Fibroblast of lung (primary cell): ENCODE measurements at regions not wholly inside any gene's neighbourhood (a gene's known extent, or its start where the extent isn't known, plus 50 kb on each side); places are given as distances from the start of the nearest gene placed in this dataset.

Source experiments
- DNase-seq, 2 donors: peaks; one replicate each; pipeline versions ENCODE4 v3.0.0 to v3.0.0-alpha.2; 2010; ENCODE audit warnings: low read depth in 2 of 2
- H2AFZ ChIP-seq: 2 replicates; pipeline ENCODE4 v1.5.1; 2012; ENCODE audit warnings: low read length, control low read depth, inconsistent platforms
- H3K27ac ChIP-seq: 2 replicates; pipeline ENCODE4 v1.5.1; 2011; ENCODE audit warnings: low read length, control low read depth; ENCODE audit not compliant: insufficient read depth
- H3K27me3 ChIP-seq: 2 replicates; pipeline ENCODE4 v1.5.1; 2011; ENCODE audit warnings: mild to moderate bottlenecking, low read length; ENCODE audit not compliant: control insufficient read depth, insufficient read depth
- H3K36me3 ChIP-seq: 2 replicates; pipeline ENCODE4 v1.5.1; 2011; ENCODE audit warnings: low read length; ENCODE audit not compliant: control insufficient read depth, insufficient read depth
- H3K4me1 ChIP-seq: 2 replicates; pipeline ENCODE4 v1.5.1; 2011; ENCODE audit warnings: low read length; ENCODE audit not compliant: control insufficient read depth, insufficient read depth; ENCODE audit errors: extremely low read depth
- H3K4me2 ChIP-seq: 2 replicates; pipeline ENCODE4 v1.5.1; 2011; ENCODE audit warnings: low read length, control low read depth; ENCODE audit not compliant: insufficient read depth; ENCODE audit errors: extremely low read depth
- H3K4me3 ChIP-seq, 4 experiments: fragments of 200-600 bp in 1 of 4; sonication (generic) in 1 of 4; replicated peaks in 1 of 4; 2 replicates each; pipeline ENCODE4 v1.5.1; 2011 to 2016; ENCODE audit warnings: low read length in 4 of 4, low read depth in 3 of 4, mild to moderate bottlenecking in 3 of 4, control low read depth in 2 of 4, inconsistent platforms in 1 of 4, mixed read lengths in 1 of 4; ENCODE audit not compliant: insufficient read depth in 1 of 4; ENCODE audit errors: control extremely low read depth in 1 of 4
- H3K79me2 ChIP-seq: 2 replicates; pipeline ENCODE4 v1.5.1; 2012; ENCODE audit warnings: mild to moderate bottlenecking, low read length, inconsistent platforms; ENCODE audit not compliant: control insufficient read depth, insufficient read depth
- H3K9ac ChIP-seq: 2 replicates; pipeline ENCODE4 v1.5.1; 2011; ENCODE audit warnings: mild to moderate bottlenecking, low read length, control low read depth; ENCODE audit not compliant: insufficient read depth
- H3K9me3 ChIP-seq: 2 replicates; pipeline ENCODE4 v1.5.1; 2012; ENCODE audit warnings: low read depth, low read length; ENCODE audit not compliant: control insufficient read depth, insufficient read depth
- H4K20me1 ChIP-seq: 2 replicates; pipeline ENCODE4 v1.5.1; 2011; ENCODE audit warnings: low read length; ENCODE audit not compliant: control insufficient read depth, insufficient read depth; ENCODE audit errors: extremely low read depth
- CTCF ChIP-seq, 2 donors: IDR thresholded peaks in 1 of 2; conservative IDR thresholded peaks in 1 of 2; 1 replicate in 1 of 2; 2 replicates in 1 of 2; pipeline ENCODE4 v1.5.1; 2011 to 2012; ENCODE audit warnings: low read length in 2 of 2, control low read depth in 1 of 2, inconsistent platforms in 1 of 2, low read depth in 1 of 2, mild to moderate bottlenecking in 1 of 2
- EZH2 ChIP-seq: IDR thresholded peaks from 2 replicates; pipeline ENCODE4 v1.5.1; 2012; ENCODE audit warnings: low read length, control low read depth, mild to moderate bottlenecking; ENCODE audit errors: missing control alignments

- Histone ChIP-seq H3K27me3 (no peaks in the 10 kb centered on the region), H3K36me3 (no peaks in the 10 kb centered on the region), H3K4me2 (no peak overlapping the region), H3K9ac (no peak overlapping the region), H3K4me3 (no peak overlapping the region), H4K20me1 (no peaks in the 10 kb centered on the region), H3K79me2 (no peaks in the 10 kb centered on the region), H3K27ac (no peak overlapping the region), H3K4me1 (no peaks in the 10 kb centered on the region), H2AFZ (no peak overlapping the region), H3K9me3 (no peaks in the 10 kb centered on the region)
- peak in 1 of 2 donors; percentile 30 for DNase-seq
- TF ChIP-seq CTCF (conservative IDR thresholded peaks at IDR 0.05 in 1 of 2, IDR thresholded peaks at IDR 0.05 in 1 of 2; ENCODE audit: low read depth in 1 of 2, low read length in 2 of 2), result no peak
- no peak for TF ChIP-seq EZH2
Observed at GRCh38 chr11:121795174-121795573, 320.8 kb downstream of the BLID start.

DNA sequence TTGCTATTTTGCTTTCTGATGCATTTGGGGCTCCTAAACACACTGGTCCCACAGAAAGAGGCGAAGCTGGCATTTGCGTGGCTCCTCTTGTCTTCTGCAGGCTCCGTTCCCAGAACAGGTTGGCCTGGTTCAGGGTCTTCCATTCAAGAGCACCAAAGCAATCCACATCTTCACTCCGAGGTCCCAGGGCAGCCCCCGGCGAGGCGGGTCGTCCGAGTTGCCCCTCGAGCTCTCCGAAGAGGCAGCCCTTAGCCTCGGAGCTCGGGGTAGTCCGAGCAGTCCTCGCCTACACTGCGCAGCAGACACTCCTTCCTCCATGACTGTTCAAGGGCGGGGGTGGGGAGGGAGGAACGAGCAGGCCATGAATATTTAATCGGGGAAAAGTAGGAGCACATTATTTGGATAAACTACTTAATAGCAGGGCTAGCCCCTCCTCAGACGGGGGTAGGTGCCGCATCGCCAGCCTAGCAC lies 321.3 kb downstream of the BLID start:
- Histone ChIP-seq H3K4me1 (no peaks in the 10 kb centered on the region), H3K4me2 (no peak overlapping the region), H3K9me3 (no peaks in the 10 kb centered on the region), H2AFZ (no peak overlapping the region), H3K4me3 (no peak overlapping the region), H3K27me3 (no peaks in the 10 kb centered on the region), H4K20me1 (no peaks in the 10 kb centered on the region), H3K36me3 (no peaks in the 10 kb centered on the region), H3K9ac (no peak overlapping the region), H3K79me2 (no peaks in the 10 kb centered on the region), H3K27ac (no peak overlapping the region)
- TF ChIP-seq EZH2 (no peak), CTCF (conservative IDR thresholded peaks at IDR 0.05 in 1 of 2, IDR thresholded peaks at IDR 0.05 in 1 of 2; ENCODE audit: low read depth in 1 of 2, low read length in 2 of 2) (no peak)
- no peak for DNase-seq

DNA sequence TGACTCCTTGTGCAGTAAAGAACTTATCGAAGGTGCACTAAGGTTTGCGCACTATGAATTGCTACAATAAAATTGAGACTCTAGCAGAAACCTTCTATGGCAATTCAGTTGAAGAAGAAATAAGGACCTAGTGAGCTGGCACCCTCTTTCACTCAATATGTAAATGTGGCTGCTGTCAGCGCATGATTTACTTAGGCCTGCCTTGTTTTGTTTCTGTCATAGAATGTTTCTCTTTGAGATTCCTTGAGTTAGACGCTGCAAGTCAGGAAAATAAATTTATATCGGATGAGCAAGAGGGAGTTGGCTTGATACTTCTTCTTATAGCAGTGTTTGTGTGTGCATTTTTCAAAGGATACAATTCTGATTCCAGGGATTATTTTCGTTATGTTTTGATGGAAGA lies 322.1 kb downstream of the BLID start:
- no peak overlapping the region for H2AFZ ChIP-seq
- DNase-seq, result no peak
- no peak overlapping the region for H3K27ac ChIP-seq
- H3K9ac ChIP-seq, result no peak overlapping the region
- H3K4me1 ChIP-seq, result no peaks in the 10 kb centered on the region
- no peaks in the 10 kb centered on the region for H3K9me3 ChIP-seq
- no peak overlapping the region for H3K4me2 ChIP-seq
- H3K4me3 ChIP-seq, result no peak overlapping the region
- H3K36me3 ChIP-seq, result no peaks in the 10 kb centered on the region
- no peaks in the 10 kb centered on the region for H3K79me2 ChIP-seq
- no peaks in the 10 kb centered on the region for H3K27me3 ChIP-seq
- no peaks in the 10 kb centered on the region for H4K20me1 ChIP-seq
- TF ChIP-seq CTCF (conservative IDR thresholded peaks at IDR 0.05 in 1 of 2, IDR thresholded peaks at IDR 0.05 in 1 of 2; ENCODE audit: low read depth in 1 of 2, low read length in 2 of 2), result no peak
- TF ChIP-seq EZH2, result no peak
